ENCODE measurements at regions not wholly inside any gene's neighbourhood (a gene's known extent, or its start where the extent isn't known, plus 50 kb on each side); places are given as distances from the start of the nearest gene placed in this dataset.
A peak's percentile ranks its signal among the peaks of the same experiment; 100 is the strongest.

DNA sequence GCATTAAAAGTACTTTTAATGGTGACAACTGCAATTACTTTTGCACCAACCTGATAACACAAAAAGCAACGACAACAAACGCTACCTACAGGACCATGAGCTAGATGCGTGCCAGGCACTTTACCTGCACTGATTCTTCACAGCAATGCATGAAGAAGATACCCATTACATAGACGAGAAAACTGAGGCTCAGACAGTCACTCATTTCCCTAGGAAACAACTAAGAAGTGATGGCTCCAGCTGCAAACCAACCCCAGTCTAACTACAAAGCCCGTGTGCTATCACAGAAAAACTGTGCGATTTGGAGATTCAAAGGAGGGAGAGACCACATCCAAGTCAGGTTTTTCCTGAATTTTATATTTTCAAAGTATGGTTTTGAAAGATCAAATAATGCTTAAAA, 80.1 kb upstream of the TP53I11 start:
- intact Hi-C loops (cut with DNase I) = no loop called here
- DNase-seq (no peak), ATAC-seq (ENCODE audit: poor library complexity) (no peak)

DNA sequence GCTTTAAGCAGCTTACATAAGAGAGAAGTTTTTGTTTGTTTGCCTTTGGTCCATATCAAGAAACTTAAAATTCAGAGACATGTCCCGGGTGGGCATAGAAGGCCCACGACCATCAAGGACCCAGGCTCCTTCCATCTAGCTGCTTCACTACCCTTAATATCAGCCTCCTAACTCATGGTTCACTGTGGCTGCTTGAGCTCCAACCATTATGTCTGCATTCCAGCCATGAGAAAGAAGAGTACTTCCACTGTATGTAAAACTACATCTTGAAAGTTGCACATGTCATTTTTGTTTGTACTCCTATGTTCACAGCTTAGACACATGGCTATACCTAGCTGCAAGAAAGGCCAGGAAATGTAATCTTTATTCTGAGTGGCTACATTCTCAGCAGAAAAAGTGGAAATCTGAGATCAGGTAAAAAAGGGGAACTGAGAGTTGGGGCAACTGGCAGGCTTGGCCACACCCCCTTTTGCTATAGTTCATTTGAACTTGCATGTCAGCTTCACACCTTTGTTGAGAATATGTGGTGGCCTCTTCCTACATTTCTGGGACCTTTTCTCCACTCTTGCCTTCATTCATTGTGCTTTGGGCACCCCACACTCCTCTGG, 81.3 kb upstream of the TP53I11 start:
- intact Hi-C loops (cut with DNase I) = no loop called here
- no peak for ATAC-seq (ENCODE audit: poor library complexity)
- no peak for DNase-seq

DNA sequence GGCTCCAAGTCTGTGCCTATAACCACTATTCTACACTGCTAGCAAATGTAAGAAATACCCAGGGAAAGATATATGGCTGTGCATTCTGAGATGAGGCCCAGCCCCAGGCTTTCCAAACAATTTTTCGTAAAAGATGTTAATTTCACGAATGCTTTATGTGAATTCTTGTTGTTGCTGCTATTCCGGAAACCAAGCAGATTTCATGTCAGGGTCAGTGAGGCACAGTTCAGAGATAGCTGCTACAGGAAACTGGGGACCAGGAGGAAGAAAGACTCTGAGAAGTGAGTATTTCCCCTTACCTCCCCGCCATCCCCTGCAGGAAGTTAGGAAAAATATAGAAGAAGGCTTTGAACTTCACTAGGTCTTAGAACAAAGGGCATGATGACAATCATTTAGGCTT, 84.7 kb upstream of the TP53I11 start:
- ATAC-seq (ENCODE audit: poor library complexity) (no peak), DNase-seq (no peak)
- intact Hi-C loops (cut with DNase I) = no loop called here

DNA sequence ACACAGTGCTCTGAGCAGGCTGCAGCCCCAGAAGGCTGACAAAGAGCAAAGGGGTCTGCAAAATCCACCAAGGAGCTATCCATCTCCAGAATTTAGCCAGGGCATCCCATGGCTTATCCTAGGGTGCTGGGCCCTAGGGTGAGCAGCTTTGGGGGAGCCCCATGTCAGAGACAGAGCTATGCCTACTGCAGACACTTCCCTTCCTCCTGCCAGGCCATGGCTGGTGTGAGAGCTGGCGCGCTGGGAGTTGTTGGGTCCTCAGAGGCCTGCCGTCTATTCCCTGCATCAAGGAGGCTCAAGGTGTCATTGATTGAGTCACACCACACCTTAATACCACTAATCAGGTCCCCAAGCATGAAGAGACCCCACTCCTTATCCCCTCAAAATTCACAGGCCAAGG, 85.3 kb upstream of the TP53I11 start:
- DNase-seq (no peak), ATAC-seq (ENCODE audit: poor library complexity) (no peak)
- intact Hi-C loops (cut with DNase I) = no loop called here

DNA sequence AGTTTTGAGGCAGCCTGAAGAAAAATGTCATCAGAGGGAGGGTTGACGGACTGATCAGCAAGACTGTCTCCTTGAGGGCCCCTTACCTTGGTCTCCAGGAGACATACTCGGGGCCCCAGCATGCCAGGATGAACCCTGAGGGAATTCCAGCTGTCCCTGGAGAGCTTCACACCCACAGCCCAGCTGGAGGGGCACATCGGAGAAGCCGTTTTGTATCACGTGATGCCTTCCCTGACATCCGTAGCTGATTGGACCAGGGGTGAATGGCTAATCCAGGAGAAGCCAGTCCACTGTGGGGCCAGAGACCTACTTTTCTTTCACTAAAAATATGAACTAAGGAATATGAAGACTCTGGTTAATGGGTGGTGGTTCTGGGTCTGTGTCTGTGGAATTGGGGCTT, 86.0 kb upstream of the TP53I11 start:
- intact Hi-C loops (cut with DNase I) = no loop called here
- no peak for DNase-seq
- no peak for ATAC-seq (ENCODE audit: poor library complexity)

DNA sequence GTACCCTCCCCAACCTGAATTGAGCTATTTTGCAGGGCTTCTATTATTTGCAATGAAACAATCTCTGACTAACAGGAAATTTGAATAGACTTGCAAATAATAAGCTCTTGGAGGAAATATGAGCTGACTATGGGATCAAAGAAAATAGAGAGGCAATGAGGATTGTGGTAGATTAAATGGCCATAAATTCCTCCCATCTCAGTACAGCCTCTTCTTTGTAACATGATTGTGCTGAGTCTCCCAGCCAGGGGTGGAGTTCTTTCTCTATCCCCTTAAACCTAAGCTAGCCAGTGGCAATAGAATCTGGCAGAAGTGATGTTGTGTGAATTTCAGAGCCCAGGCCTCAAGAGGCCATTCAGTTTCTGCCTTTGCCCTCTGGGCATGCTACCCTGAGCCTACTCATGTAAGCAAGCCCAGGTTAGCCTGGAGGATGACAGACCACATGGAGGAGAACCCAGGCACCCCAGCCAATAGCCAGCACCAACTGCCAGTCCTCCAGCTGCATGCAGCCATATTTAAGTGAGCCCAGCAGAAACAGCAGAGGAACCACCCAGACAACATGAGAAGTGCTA, 86.8 kb upstream of the TP53I11 start:
- DNase-seq (no peak), ATAC-seq (ENCODE audit: poor library complexity) (no peak)
- intact Hi-C loops (cut with DNase I) = no loop called here

DNA sequence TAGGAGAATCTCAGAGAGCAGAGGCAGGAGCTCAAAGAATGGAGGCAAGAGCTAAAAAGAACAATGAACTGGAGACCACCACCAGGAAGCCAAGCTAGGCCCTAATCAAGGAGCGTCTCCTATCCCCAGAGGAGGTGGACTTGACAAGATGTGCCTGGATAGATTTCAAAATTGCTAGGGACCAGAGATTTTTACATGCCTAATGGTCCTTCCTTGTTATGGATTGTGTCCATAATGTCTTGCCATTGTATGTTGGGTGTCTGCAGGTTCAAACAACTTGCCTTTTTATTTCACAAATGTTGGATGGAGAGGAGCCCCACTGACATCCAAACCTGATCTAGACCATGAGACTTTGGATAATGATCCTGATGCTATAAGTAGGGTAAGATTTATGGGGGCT, 88.2 kb upstream of the TP53I11 start:
- ATAC-seq (ENCODE audit: poor library complexity) = no peak
- intact Hi-C loops (cut with DNase I) = no loop called here
- no peak for DNase-seq

DNA sequence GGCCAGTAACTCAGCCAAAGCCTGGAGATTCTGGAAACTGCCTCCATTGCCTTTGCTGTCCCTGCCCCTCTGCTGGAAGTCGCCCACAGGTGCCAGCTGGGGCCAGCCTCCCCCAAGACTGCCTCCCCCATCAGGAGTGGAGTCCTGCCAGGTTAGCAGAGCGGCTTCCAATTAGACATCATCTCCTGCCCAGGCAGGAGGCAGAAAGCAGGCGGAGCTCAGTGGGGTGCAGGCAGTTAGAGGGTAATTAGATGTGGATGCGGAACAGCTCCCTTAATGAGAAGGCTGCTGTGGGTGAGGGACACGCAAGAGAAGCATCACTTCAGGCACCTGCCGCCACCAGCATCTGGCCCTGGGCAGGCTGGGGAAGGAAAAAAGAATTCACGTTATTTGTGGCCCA, 90.9 kb upstream of the TP53I11 start:
- no peak for ATAC-seq (ENCODE audit: poor library complexity)
- intact Hi-C loops (cut with DNase I) = no loop called here
- no peak for DNase-seq

DNA sequence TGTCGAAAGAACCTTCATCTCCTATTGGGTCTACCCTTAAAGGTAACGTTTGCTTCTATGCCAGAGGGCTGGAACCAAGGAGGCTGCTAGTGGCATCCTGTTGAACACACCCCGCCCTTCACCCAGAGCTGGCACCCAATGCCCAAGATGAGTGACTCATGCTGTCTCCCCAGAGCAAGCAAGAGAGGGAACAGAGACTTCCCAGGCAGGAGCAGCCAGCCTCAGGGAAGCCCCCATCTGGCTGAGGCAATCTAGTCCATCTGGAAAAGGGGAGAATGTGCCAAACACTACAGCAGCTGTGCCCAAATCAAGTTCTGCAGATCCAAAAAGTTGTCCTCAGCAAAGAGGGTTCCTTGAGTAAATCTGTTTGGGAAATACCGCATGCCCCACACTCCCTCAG, 91.9 kb upstream of the TP53I11 start:
- DNase-seq (no peak), ATAC-seq (ENCODE audit: poor library complexity) (peak; percentile 40)
- intact Hi-C loops (cut with DNase I) = no loop called here

DNA sequence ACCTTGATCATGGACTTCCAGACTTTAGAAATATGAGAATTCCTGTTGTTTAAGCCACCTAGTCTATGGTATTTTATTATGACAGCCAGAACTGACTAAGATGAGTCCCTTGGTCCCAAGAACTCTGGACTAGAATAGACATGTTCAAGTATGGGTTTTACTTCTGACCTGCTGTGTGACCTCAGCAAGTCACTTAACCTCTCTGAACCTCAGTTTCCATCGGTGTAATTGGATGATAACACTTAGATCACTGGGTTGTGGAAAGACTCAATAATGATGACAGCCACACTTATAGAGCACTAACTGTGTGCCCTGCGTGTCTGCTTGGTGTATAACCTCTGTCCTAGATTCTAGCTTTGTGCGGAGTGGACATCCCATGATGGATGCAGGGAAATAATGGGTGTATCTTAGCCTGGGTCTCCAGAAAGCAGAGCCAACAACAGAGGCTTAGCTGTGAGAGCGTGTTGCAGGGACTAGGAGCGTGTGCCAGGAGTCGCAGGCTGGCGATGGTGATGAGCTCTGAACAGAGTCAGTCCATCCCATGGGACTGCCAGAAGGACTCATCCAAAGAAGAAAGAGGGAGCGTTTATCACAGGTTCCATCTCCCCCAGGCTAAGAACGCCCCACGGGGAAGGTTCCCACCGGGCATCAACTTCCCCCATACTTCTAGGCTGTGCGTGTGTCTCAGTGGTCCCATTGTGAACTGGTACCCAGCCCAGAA, 93.2 kb upstream of the TP53I11 start:
- ATAC-seq (ENCODE audit: poor library complexity) (no peak), DNase-seq (no peak)
- intact Hi-C loops (cut with DNase I) = no loop called here

DNA sequence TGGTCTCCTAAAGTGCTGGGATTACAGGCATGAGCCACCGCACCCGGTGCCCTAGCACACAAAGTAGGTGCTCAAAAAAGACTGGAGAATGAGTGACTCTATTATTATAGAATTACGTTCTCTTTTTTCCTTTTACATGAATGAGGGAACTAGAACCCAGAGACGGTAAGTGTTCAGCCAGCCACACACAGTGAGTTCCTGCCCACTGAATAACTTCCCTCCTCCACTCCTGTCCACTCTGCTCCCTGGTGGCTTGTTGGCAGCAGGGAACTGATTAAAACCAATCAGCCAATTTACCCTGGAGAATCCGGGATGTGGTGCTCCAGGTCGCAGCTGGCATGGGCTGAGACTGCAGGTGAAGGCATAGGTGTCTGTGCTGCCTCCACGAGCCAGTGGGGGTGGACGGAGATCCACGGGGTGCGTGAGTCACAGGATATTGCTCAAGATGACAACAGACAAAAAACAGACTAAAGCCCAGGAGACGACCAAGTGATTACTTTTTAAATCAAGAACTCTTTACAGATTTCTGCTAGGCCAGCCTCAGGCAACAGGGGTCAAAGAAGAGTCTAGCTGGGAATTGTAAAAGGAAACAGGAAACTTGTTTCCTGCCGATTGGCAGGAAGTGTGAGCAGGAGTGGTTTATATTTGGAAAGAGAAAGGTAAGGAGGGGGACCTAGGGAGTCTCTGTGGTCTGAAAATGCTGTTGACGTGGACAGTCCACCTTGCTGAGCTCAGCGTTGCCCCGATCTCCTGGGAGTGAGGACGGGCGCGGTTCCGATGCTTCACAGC, 95.2 kb upstream of the TP53I11 start:
- peak; percentile 67 for ATAC-seq (ENCODE audit: poor library complexity)
- intact Hi-C loops (cut with DNase I) = no loop called here
- peak; percentile 73 for DNase-seq

DNA sequence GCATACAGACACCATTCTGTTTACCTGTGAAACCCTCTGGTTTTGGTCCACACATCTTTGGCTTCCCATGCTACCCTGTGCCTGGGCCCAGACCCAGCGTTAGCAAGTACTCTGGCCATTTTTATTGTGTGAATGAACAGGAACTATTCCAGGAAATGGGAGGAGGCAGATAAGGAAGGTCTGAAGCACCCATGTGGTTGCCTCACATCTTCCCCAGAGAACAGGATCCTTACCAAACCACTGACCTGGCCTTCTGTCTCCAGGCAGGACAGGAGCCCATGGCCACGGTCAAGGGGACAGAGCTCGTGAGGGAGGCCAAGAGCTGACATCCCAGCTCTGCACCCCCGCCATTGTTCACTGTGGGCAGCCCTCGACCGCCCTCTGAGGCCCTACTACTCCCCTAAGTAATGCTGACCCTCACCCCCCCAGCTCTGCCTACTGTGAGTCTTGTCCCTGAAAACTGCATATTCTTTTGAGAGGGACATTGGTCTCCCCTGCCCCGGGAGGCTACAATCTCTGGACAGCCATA, 97.7 kb upstream of the TP53I11 start:
- no peak for DNase-seq
- peak; percentile 44 for ATAC-seq (ENCODE audit: poor library complexity)
- intact Hi-C loops (cut with DNase I) = no loop called here

DNA sequence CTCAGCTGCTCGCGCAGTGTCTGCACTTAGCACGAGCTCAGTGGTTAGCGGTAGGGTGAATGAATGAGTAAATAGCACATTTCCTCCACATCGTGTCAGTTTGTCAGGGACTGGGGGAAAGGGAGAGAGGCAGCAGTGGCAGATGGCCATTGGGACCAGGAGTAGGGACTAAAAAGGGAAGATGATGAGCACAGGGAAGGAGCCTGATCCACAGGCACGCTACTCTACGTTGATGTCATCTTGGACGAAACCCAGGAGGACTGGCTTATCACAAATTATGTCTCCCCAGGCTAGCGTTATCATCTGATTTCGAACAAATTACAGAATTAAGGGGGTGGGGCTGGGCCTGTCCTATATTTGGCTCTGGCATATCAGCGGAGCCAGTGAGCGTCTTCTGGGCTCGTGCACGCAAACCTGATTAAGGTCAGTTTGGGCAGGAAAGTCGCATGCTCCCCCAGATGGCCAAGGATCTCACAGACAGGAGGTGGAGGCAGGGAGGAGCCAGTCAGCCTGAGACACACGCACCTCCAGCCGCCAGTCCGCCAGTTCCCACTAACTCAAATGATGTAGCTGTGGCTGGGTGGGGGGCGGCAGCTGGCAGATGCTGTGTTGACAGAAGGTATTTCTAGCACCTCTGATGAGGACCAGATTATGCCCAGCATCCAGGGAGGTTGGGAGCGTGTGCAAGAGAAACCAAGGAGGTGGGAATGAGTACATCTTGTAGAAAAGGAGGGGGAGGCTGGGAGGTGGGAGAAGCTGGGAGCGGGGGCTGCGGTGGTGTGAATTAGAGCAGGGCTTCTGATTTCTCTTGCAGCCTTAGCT, 97.4 kb upstream of the PRDM11 start:
- no peak for DNase-seq
- intact Hi-C loops (cut with DNase I) = no loop called here
- peak; percentile 60 for ATAC-seq (ENCODE audit: poor library complexity)

DNA sequence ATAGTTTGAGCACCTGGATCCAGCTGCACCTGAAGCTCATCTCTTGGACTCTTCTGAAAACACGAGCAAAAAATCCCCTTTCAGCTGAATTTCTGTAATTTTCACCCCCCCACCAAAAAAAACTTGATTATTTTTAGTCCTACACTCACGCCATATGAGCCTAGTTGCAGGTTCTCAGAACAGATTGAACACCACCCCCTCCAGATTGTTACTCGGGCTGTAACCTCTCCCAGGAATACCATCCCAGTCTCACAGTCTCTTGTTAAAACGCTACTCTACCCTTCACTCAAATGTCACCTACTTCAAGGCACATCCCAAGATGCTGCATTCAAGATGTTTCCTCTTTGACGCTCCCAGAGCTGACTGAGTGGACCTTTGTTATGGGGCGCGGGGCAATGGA, 96.3 kb upstream of the PRDM11 start:
- intact Hi-C loops (cut with DNase I) = no loop called here
- DNase-seq (no peak), ATAC-seq (ENCODE audit: poor library complexity) (no peak)

DNA sequence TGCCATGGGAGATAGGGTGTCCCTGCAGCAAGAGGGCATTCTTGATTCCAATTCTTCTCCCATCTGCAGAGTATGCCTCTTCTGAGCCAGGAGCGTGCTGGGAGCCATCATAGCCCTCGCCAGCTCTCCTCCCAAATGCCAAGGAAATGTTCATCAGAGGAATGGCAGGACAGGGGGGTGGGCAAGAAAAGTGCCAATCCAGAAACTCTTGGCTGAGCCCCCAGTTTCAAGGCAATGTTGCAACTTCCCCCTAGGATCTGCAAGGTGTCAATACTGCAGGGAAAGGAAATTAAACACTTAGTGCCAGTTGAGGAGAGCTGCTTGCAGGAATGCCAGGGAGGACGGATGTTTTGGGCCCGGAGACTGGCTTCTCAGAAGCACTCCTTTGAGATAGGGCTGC, 94.8 kb upstream of the PRDM11 start:
- DNase-seq (no peak), ATAC-seq (ENCODE audit: poor library complexity) (no peak)
- intact Hi-C loops (cut with DNase I) = no loop called here

DNA sequence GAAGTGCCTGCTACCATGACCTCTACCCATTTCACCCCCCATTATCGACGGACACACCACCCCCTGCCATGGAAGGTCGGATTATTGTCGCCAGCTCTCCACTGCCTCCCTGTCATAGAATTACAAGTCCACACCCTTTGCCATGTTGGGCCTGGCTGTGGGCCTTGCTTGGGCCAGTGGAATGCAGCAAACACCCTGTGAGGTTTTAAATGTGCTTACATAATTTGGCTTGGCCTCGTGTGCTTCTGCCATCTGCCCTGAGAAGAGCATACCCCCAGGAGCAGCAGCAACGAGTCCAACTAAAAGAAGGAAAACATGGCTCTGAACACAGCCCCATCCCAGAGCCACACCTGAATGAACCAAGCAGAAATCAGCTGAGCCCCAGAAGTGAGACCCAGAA, 94.1 kb upstream of the PRDM11 start:
- ATAC-seq (ENCODE audit: poor library complexity) = no peak
- no peak for DNase-seq
- intact Hi-C loops (cut with DNase I) = no loop called here

DNA sequence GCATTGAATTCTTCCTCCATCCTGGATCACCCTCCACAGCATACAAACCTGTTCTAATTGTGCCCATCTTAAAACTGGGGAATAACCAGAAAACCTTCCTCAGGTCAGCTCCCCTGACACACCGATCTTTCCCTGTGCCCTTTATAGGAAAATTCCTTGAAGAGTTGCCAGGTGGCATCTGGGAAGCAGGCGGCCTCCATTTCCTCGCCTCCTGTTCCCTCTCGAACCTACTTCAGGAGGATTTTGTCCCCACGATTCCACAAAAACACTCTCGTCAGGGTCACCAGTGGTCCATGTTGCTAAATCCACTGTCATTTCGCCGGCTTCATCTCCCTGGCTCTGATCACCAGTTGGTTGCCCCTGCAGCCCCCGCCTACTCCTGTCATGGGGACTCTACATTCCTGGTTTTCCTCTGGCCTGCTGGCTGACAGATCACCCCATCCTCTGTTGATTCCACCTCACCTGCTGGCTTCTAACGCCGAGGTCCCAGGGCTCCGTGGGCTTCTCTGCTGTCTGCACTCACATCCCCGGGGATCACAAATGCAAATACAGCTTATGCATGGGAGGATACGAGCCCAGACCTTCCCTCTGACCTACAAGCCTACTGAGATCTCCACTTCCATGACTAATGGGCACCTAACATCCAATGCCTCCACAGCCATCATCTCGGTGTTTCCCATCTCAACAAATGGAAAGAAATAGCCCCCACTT, 92.5 kb upstream of the PRDM11 start:
- ATAC-seq (ENCODE audit: poor library complexity) = no peak
- DNase-seq = no peak
- intact Hi-C loops (cut with DNase I) = no loop called here

DNA sequence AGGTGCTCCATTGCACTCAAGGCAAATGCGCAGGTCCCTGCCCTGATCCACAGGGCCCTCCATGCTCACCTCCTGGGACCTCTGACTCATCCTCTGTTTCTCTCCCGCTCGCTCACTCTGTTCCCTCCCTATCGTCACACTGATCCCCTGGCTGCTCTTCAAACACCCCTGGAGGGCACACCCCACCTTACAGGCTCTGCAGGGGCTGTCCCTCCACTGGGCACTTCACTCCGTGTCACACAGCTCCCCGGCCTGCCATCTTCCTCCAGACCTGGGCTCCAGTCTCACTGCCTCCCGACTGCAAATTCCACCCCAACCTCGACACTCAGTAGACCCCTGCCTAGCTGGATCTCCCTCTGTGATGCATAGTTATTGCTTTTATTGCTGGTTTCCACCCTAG, 91.5 kb upstream of the PRDM11 start:
- intact Hi-C loops (cut with DNase I) = no loop called here
- DNase-seq (no peak), ATAC-seq (ENCODE audit: poor library complexity) (no peak)
